Colonic mucosa (tissue), 4 donors: ENCODE measurements at regions not wholly inside any gene's neighbourhood (a gene's known extent, or its start where the extent isn't known, plus 50 kb on each side); places are given as distances from the start of the nearest gene placed in this dataset.

Source experiments
- DNase-seq: peaks from one replicate; pipeline ENCODE4 v3.0.0-alpha.2; 2020
- H3K27ac ChIP-seq: fragments of 200-600 bp; one replicate; pipeline ENCODE4 v1.8.0; 2021
- H3K27me3 ChIP-seq: fragments of 200-600 bp; one replicate; pipeline ENCODE4 v1.8.0; 2021
- H3K36me3 ChIP-seq: fragments of 200-600 bp; one replicate; pipeline ENCODE4 v1.8.0; 2021
- H3K4me1 ChIP-seq: fragments of 200-600 bp; one replicate; pipeline ENCODE4 v1.8.0; 2021; ENCODE audit warnings: mild to moderate bottlenecking
- H3K4me3 ChIP-seq: fragments of 200-600 bp; one replicate; pipeline ENCODE4 v1.8.0; 2021
- H3K9ac ChIP-seq, 2 donors: one replicate each; pipeline ENCODE4 v1.7.0; 2013; ENCODE audit warnings: control low read depth in 2 of 2, low read depth in 2 of 2, low read length in 2 of 2
- H3K9me3 ChIP-seq: fragments of 200-600 bp; one replicate; pipeline ENCODE4 v1.8.0; 2021
- intact Hi-C: fragments of 100-400 bp; cut with DNase I; formaldehyde crosslinking; loops from one replicate; pipeline ENCODE4 v1.14.1; 2022
- TF ChIP-seq, protein P1 (sequence below): fragments of 200-600 bp; IDR thresholded peaks from one replicate; pipeline ENCODE4 v1.8.0; 2022; ENCODE audit warnings: antibody characterized with exemption, mild to moderate bottlenecking
- donor health status: healthy.
- donor health status: DM: no; HTN: no; CAD: no.
- donor health status: DM: no; HTN: no; CAD: no.

DNA sequence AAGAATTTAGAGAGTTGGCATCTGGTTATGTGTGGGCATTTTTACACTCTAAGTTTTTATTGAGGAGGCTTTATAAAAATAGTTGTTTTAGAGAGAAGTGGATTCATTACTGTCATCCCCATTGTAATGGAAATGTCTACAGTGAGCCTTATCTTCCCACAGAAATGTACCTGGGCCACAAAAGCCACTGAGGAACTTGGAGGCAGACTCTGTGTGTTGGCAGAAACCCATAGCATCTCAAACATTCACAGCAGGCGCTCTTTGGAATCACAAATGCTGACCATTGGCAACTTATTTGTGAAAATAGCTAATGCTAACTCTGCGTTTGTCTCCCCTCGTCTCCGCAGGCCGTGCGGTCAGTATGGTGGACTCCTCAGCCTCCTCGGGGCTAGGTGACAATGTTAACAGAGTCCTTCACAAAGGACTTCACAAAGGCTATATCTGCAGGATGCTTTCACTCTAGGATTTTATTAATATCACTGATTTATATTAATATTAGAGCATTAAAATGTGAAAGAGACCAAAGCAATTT, 689.1 kb upstream of the POU3F3 start:
- intact Hi-C loops, result no loop called here
- Histone ChIP-seq H3K27me3 (no peaks in the 10 kb centered on the region), H3K9me3 (no peaks in the 10 kb centered on the region), H3K27ac (no peak overlapping the region), H3K9ac (no peak overlapping the region), H3K4me3 (no peak overlapping the region), H3K36me3 (no peaks in the 10 kb centered on the region), H3K4me1 (no peaks in the 10 kb centered on the region)
- no peak for DNase-seq
- TF ChIP-seq, protein P1, sequence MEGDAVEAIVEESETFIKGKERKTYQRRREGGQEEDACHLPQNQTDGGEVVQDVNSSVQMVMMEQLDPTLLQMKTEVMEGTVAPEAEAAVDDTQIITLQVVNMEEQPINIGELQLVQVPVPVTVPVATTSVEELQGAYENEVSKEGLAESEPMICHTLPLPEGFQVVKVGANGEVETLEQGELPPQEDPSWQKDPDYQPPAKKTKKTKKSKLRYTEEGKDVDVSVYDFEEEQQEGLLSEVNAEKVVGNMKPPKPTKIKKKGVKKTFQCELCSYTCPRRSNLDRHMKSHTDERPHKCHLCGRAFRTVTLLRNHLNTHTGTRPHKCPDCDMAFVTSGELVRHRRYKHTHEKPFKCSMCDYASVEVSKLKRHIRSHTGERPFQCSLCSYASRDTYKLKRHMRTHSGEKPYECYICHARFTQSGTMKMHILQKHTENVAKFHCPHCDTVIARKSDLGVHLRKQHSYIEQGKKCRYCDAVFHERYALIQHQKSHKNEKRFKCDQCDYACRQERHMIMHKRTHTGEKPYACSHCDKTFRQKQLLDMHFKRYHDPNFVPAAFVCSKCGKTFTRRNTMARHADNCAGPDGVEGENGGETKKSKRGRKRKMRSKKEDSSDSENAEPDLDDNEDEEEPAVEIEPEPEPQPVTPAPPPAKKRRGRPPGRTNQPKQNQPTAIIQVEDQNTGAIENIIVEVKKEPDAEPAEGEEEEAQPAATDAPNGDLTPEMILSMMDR, result no peak

DNA sequence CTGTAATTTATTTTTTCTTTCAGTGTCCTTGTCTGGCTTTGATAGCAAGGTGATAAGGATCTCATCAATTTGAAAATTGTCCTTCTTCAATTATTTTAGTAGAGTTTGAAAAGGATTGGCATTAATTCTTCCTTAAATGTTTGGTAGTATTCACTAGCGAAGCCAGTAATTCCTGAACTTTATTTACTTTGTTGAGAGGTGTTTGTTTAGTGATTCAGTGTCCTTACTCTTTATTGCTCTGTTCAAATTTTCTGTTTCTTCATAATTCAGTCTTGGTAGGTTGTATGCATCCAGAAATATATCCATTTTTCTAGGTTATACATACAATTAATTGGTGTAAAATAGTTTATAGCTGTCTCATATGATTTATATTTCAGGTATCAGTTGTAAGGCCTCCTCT, 676.7 kb upstream of the POU3F3 start:
- Histone ChIP-seq H3K9me3 (no peaks in the 10 kb centered on the region), H3K27me3 (no peaks in the 10 kb centered on the region), H3K9ac (no peak overlapping the region), H3K4me3 (no peak overlapping the region), H3K4me1 (no peaks in the 10 kb centered on the region), H3K36me3 (no peaks in the 10 kb centered on the region), H3K27ac (no peak overlapping the region)
- intact Hi-C loops, result no loop called here
- DNase-seq, result no peak
- TF ChIP-seq, protein P1, result no peak

DNA sequence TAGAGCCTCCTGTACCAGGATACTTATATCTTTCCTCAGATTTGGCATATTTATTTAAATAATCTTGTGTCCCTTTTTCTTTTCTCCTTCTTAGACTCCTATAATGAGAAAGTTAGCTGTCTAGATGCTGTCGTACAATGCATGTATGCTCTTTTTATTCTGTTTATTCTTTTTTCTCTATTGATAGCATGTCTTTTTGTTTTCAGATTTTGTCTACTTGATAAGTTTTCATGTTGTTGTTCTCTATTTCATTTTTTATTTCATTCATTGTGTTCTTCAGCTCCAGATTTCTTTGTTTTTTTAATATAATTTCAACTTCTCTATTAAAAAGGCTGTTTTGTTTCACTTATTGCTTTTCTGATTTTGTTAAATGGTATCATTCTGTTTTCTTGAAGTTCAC, 674.3 kb upstream of the POU3F3 start:
- no peak for DNase-seq
- Histone ChIP-seq H3K4me3 (no peak overlapping the region), H3K9ac (no peak overlapping the region), H3K27me3 (no peaks in the 10 kb centered on the region), H3K27ac (no peak overlapping the region), H3K4me1 (no peaks in the 10 kb centered on the region), H3K36me3 (no peaks in the 10 kb centered on the region), H3K9me3 (no peaks in the 10 kb centered on the region)
- TF ChIP-seq, protein P1, result no peak
- intact Hi-C loops, result no loop called here

DNA sequence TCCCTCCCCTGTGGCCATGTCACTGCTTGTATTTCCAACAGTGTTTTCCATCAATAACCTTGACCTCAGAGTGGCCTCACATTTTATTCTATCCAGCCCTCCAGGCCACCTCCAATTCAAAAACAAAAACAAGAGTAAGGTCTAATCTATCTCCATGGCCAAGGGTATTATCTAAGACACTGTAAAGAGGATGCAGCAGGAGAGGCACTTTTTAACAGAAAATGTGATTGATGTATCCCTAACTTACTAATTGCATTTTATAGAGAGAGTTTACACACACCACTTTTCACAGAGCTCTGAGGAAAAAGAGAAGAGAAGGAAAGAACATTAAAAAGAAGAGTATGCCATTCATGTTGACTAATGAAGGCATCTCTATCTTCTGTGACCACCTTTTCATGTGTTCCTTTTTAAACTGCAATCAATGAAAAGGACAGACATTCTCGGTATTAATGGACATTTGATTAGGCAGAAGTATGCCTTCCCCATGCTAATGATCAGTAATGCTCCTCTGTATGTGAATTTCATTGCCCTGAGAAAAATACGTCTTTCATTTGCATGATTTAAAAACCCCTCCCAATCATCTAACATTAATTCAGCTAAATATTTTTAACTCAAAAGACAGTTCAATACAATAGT, 653.3 kb upstream of the POU3F3 start:
- Histone ChIP-seq H3K36me3 (no peaks in the 10 kb centered on the region), H3K9me3 (no peaks in the 10 kb centered on the region), H3K9ac (no peak overlapping the region), H3K4me1 (no peaks in the 10 kb centered on the region), H3K27me3 (no peaks in the 10 kb centered on the region), H3K4me3 (no peak overlapping the region), H3K27ac (no peak overlapping the region)
- no peak for DNase-seq
- intact Hi-C loops, result no loop called here
- TF ChIP-seq, protein P1, result no peak

DNA sequence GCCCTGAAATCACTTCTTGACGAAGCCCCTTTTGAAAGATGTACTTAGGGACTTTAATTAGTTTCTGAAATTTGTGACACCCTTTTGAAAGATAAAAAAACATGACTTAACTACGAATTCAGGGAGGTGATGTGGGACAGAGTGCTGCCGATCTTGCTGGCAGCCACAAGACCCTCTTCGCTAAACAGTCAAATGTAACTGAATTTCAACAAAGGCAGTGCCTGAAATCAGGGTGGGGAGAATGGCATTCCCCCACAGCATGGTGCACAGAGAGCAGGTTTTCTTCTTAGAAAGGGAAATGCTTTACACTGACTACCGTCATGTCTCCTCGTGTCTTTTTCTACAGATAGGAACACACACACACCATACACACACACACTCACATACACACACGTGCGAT, 640.2 kb upstream of the POU3F3 start:
- intact Hi-C loops, result no loop called here
- Histone ChIP-seq H3K36me3 (no peaks in the 10 kb centered on the region), H3K4me3 (no peak overlapping the region), H3K9ac (no peak overlapping the region), H3K9me3 (no peaks in the 10 kb centered on the region), H3K4me1 (no peaks in the 10 kb centered on the region), H3K27me3 (no peaks in the 10 kb centered on the region), H3K27ac (no peak overlapping the region)
- DNase-seq, result no peak
- TF ChIP-seq, protein P1, result no peak
